Neuronal stem cell (in vitro differentiated cells): ENCODE measurements at regions not wholly inside any gene's neighbourhood (a gene's known extent, or its start where the extent isn't known, plus 50 kb on each side); places are given as distances from the start of the nearest gene placed in this dataset.
A peak's percentile ranks its signal among the peaks of the same experiment; 100 is the strongest.

Source experiments
- DNase-seq: peaks from one replicate; pipeline ENCODE4 v3.0.0-alpha.2; 2013; ENCODE audit warnings: low spot score
- H2AFZ ChIP-seq: one replicate; pipeline ENCODE4 v1.6.1; 2013; ENCODE audit warnings: mild to moderate bottlenecking, low read length, inconsistent platforms
- H2AK5ac ChIP-seq: 2 replicates; pipeline ENCODE4 v1.6.1; 2013; ENCODE audit warnings: low read depth, mild to moderate bottlenecking, inconsistent platforms, low read length, moderate library complexity, mixed read lengths
- H2BK120ac ChIP-seq: 2 replicates; pipeline ENCODE4 v1.6.1; 2013; ENCODE audit warnings: low read depth, mild to moderate bottlenecking, inconsistent platforms, low read length, moderate library complexity, mixed read lengths
- H2BK12ac ChIP-seq: one replicate; pipeline ENCODE4 v1.6.1; 2013; ENCODE audit warnings: low read length, inconsistent platforms
- H2BK15ac ChIP-seq: 2 replicates; pipeline ENCODE4 v1.6.1; 2013; ENCODE audit warnings: mild to moderate bottlenecking, low read length, inconsistent platforms, mixed read lengths
- H2BK5ac ChIP-seq: one replicate; pipeline ENCODE4 v1.6.1; 2013; ENCODE audit warnings: inconsistent platforms, mild to moderate bottlenecking, low read length, moderate library complexity
- H3K14ac ChIP-seq: one replicate; pipeline ENCODE4 v1.6.1; 2013; ENCODE audit warnings: low read length, inconsistent platforms
- H3K18ac ChIP-seq: 2 replicates; pipeline ENCODE4 v1.6.1; 2013; ENCODE audit warnings: low read length, inconsistent platforms
- H3K23ac ChIP-seq: 2 replicates; pipeline ENCODE4 v1.6.1; 2013; ENCODE audit warnings: low read depth, mild to moderate bottlenecking, mixed read lengths, low read length, inconsistent platforms; ENCODE audit not compliant: poor library complexity
- H3K27ac ChIP-seq: replicated peaks from 3 replicates; pipeline ENCODE4 v1.5.1; 2013; ENCODE audit warnings: low read length, inconsistent platforms
- H3K27me3 ChIP-seq, 3 experiments: 2 replicates each; pipeline ENCODE4 v1.6.1; 2013; ENCODE audit warnings: low read length in 3 of 3, mild to moderate bottlenecking in 2 of 3, inconsistent platforms in 1 of 3, low read depth in 1 of 3, mixed read lengths in 1 of 3, moderate library complexity in 1 of 3; ENCODE audit not compliant: control insufficient read depth in 3 of 3, insufficient read depth in 3 of 3
- H3K36me3 ChIP-seq, 2 donors: replicated peaks in 1 of 2; 2 replicates each; pipeline ENCODE4 v1.6.1; 2013; ENCODE audit warnings: low read length in 2 of 2; ENCODE audit not compliant: control insufficient read depth in 2 of 2, insufficient read depth in 2 of 2
- H3K4ac ChIP-seq: 2 replicates; pipeline ENCODE4 v1.6.1; 2013; ENCODE audit warnings: inconsistent platforms, mild to moderate bottlenecking, low read length, moderate library complexity
- H3K4me1 ChIP-seq, 2 donors: 1 replicate in 1 of 2; 2 replicates in 1 of 2; pipeline ENCODE4 v1.6.1; 2013; ENCODE audit warnings: low read length in 2 of 2, low read depth in 1 of 2; ENCODE audit not compliant: control insufficient read depth in 2 of 2, insufficient read depth in 1 of 2
- H3K4me2 ChIP-seq: one replicate; pipeline ENCODE4 v1.6.1; 2013; ENCODE audit warnings: mild to moderate bottlenecking, low read length, inconsistent platforms; ENCODE audit not compliant: insufficient read depth, poor library complexity, severe bottlenecking
- H3K4me3 ChIP-seq, 2 donors: 2 replicates each; pipeline ENCODE4 v1.5.1; 2013; ENCODE audit warnings: low read length in 2 of 2, mild to moderate bottlenecking in 2 of 2, inconsistent platforms in 1 of 2, moderate library complexity in 1 of 2
- H3K79me1 ChIP-seq: one replicate; pipeline ENCODE4 v1.6.1; 2013; ENCODE audit warnings: low read depth, mild to moderate bottlenecking, inconsistent platforms, low read length, moderate library complexity
- H3K9ac ChIP-seq: one replicate; pipeline ENCODE4 v1.6.1; 2013; ENCODE audit warnings: mild to moderate bottlenecking, low read depth, low read length, inconsistent platforms; ENCODE audit not compliant: poor library complexity
- H3K9me3 ChIP-seq, 2 donors: replicated peaks in 1 of 2; 2 replicates each; pipeline versions ENCODE3 to v1.6.1; 2013; ENCODE audit warnings: low read length in 2 of 2, mild to moderate bottlenecking in 2 of 2, inconsistent platforms in 1 of 2, low read depth in 1 of 2, mixed read lengths in 1 of 2, moderate library complexity in 1 of 2; ENCODE audit not compliant: control insufficient read depth in 2 of 2, insufficient read depth in 1 of 2
- H4K8ac ChIP-seq: one replicate; pipeline ENCODE4 v1.6.1; 2013; ENCODE audit warnings: low read depth, mild to moderate bottlenecking, inconsistent platforms, low read length, moderate library complexity
- H4K91ac ChIP-seq: one replicate; pipeline ENCODE4 v1.6.1; 2013; ENCODE audit warnings: low read length, low read depth, mild to moderate bottlenecking, inconsistent platforms; ENCODE audit not compliant: poor library complexity
- WGBS, 2 donors: extraction: QIAGEN DNeasy Blood & Tissue Kit; methylation state at CpG; one replicate each; pipeline ENCODE4 v1.1.7; 2013; ENCODE audit warnings: missing lambda C conversion rate in 2 of 2, mixed read lengths in 1 of 2; ENCODE audit not compliant: insufficient read length in 2 of 2, insufficient replicate concordance in 1 of 2; ENCODE audit errors: extremely low coverage in 2 of 2; 5-methylcytosine and 5-hydroxymethylcytosine counted together

DNA sequence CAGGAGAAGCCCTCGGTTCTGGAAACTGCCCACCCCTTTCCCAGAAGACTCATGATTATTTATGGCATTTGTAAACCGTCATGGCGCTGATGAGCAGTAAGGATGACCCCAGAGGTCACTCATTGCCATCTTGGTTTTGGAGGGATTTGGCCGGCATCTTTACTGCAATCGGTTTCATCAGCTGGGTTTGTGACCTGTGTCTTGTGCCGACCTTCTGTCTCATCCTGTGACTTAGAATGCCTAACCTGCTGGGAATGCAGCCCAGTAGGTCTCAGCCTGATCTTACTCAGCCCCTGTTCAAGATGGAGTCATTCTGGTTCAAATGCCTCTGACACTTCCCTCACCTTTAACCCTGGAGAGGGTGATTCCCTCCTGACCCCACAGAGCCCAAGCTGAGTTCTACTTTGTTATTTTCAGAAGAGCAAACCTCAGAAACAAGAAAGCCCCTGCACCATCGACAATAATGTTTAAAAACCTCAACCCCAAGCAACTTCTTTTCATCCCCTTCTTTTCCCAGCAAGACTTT lies 105.5 kb upstream of the SFSWAP start:
- Histone ChIP-seq H3K4me3 (no peak overlapping the region), H3K79me1 (no peaks in the 10 kb centered on the region), H3K23ac (no peak overlapping the region), H3K4ac (no peak overlapping the region), H3K4me1 (peaks cover 8 to 52% of the 10 kb centered on the region in 2 donors), H2BK5ac (no peak overlapping the region), H2BK120ac (no peak overlapping the region), H4K91ac (no peak overlapping the region), H3K27me3 (no peaks in the 10 kb centered on the region), H3K18ac (no peak overlapping the region), H4K8ac (no peak overlapping the region), H2BK15ac (no peak overlapping the region), H3K14ac (no peak overlapping the region), H3K36me3 (no peaks in the 10 kb centered on the region), H3K4me2 (no peak overlapping the region), H3K9me3 (no peaks in the 10 kb centered on the region), H3K9ac (no peak overlapping the region), H2BK12ac (no peak overlapping the region), H2AK5ac (no peak overlapping the region), H2AFZ (no peak overlapping the region), H3K27ac (no peak overlapping the region)
- WGBS, 2 donors, result no CpG with 5 or more reads among the region's 7 CpGs
- no peak for DNase-seq

DNA sequence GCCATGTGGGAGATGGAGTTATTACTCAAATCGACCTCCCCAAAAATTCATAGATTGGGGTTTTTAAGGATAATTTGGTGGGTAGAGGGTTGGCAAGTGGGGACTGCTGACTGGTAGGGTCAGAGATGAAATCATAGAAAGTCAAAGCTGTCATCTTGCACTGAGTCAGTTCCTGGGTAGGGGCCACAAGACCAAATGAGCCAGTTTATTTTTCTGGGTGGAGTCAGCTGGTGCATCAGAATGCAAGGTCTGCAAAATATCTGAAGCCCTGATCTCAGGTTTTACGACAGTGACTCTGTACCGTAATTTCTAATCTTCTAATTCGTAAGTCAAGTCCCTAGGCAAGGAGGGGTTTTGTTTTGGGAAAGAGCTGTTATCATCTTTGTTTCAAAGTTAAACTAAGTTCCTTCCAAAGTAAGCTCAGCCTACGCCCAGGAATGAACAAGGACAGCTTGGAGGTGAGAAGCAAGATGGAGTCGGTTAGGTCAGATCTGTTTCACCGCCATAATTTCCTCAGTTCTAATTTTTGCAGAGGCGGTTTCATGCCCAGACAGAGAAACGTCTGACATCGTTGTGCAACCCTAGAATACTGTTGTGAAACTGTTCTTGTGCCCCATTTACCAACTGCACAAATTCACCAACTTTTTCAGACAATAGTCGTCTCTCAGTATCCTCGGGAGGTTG lies 104.5 kb upstream of the SFSWAP start:
- H2BK5ac ChIP-seq, result no peak overlapping the region
- no peak for DNase-seq
- no peak overlapping the region for H2BK120ac ChIP-seq
- no peak overlapping the region for H3K23ac ChIP-seq
- no peak overlapping the region for H2BK15ac ChIP-seq
- H3K79me1 ChIP-seq, result no peaks in the 10 kb centered on the region
- no peaks in the 10 kb centered on the region for H3K36me3 ChIP-seq
- no peaks in the 10 kb centered on the region for H3K27me3 ChIP-seq
- H4K91ac ChIP-seq, result no peak overlapping the region
- H2BK12ac ChIP-seq, result no peak overlapping the region
- no peak overlapping the region for H3K4me3 ChIP-seq
- no CpG with 5 or more reads among the region's 12 CpGs for WGBS, 2 donors
- H2AK5ac ChIP-seq, result no peak overlapping the region
- no peak overlapping the region for H3K27ac ChIP-seq
- H3K4me1 ChIP-seq, result peaks cover 8 to 52% of the 10 kb centered on the region in 2 donors
- H3K18ac ChIP-seq, result no peak overlapping the region
- H2AFZ ChIP-seq, result no peak overlapping the region
- H3K4me2 ChIP-seq, result no peak overlapping the region
- no peaks in the 10 kb centered on the region for H3K9me3 ChIP-seq
- H3K9ac ChIP-seq, result no peak overlapping the region
- no peak overlapping the region for H3K14ac ChIP-seq
- no peak overlapping the region for H4K8ac ChIP-seq
- H3K4ac ChIP-seq, result no peak overlapping the region

DNA sequence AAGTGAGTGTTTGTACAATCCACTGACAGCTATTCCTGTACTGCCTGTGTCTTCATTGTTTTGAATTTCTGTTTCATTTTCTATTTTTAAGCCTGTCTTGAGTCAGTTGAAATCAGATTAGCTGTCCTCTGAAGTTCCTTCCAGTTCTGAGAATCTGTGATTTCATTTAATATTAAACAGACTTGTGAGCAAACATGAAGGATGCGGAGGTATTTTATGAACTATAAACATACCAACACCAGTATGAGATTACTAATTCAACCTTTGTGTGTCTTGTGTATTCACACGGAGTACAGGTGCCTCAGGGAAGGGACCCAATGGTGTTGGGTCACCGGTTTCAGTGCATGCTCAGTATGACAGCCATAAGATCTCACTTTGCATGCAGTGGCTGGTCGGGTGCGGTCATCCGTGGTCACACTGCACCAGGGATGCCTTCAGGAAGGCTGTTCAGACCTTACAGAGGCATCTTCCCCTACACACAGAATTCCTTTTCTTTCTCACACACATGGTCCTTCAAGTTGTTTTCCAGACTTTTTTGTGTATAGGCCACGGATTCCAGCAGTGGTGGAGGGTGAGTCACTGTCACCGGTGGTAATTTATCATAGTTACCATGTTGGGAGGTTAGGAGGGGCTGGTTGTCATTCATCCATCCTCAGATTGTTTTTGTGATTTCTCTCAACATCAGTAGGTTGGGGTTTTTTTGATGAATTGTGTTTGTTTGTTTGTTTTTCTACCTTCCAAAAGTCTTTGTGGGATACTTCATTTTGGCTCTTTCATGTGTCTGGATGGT lies 103.0 kb upstream of the SFSWAP start:
- no peak overlapping the region for H2BK120ac ChIP-seq
- peaks cover 8 to 42% of the 10 kb centered on the region in 2 donors for H3K4me1 ChIP-seq
- no peak overlapping the region for H2BK5ac ChIP-seq
- no peak overlapping the region for H2BK12ac ChIP-seq
- H3K79me1 ChIP-seq, result no peaks in the 10 kb centered on the region
- H2AFZ ChIP-seq, result no peak overlapping the region
- H3K23ac ChIP-seq, result no peak overlapping the region
- H4K8ac ChIP-seq, result no peak overlapping the region
- H3K36me3 ChIP-seq, result no peaks in the 10 kb centered on the region
- no peak overlapping the region for H3K14ac ChIP-seq
- no peak overlapping the region for H3K4me2 ChIP-seq
- no peak overlapping the region for H3K18ac ChIP-seq
- H4K91ac ChIP-seq, result no peak overlapping the region
- H3K9me3 ChIP-seq, result no peaks in the 10 kb centered on the region
- DNase-seq, result no peak
- no CpG with 5 or more reads among the region's 8 CpGs for WGBS, 2 donors
- H2AK5ac ChIP-seq, result no peak overlapping the region
- peak overlapping the region in 1 of 2 donors; percentile 43 for H3K4me3 ChIP-seq
- no peak overlapping the region for H2BK15ac ChIP-seq
- H3K9ac ChIP-seq, result no peak overlapping the region
- no peaks in the 10 kb centered on the region for H3K27me3 ChIP-seq
- no peak overlapping the region for H3K27ac ChIP-seq
- H3K4ac ChIP-seq, result no peak overlapping the region
